ENCODE measurements at regions not wholly inside any gene's neighbourhood (a gene's known extent, or its start where the extent isn't known, plus 50 kb on each side); places are given as distances from the start of the nearest gene placed in this dataset.

GRCh38 chr10:117074621-117075020, 63.4 kb downstream of the VAX1 start:
- TF ChIP-seq CTCF (conservative IDR thresholded peaks at IDR 0.05; ENCODE audit: low read depth, low read length), result no peak
- no peak for TF ChIP-seq MAZ (IDR thresholded peaks at IDR 0.05; ENCODE audit: borderline replicate concordance, low read depth, low read length)
- no peak for TF ChIP-seq POLR2A (IDR thresholded peaks at IDR 0.05; ENCODE audit: low read depth, low read length)
- no peak for TF ChIP-seq RFX5 (IDR thresholded peaks at IDR 0.05; ENCODE audit: low read depth, low read length)
- no peak for TF ChIP-seq SMC3 (IDR thresholded peaks at IDR 0.05; ENCODE audit: low read depth, low read length)
- no peak for TF ChIP-seq RAD21 (IDR thresholded peaks at IDR 0.05; ENCODE audit: low read length)
- no peak for TF ChIP-seq USF2 (IDR thresholded peaks at IDR 0.05; ENCODE audit: low read depth, low read length)
- TF ChIP-seq MXI1 (IDR thresholded peaks at IDR 0.05; ENCODE audit: borderline replicate concordance, low read depth, low read length), result no peak
- TF ChIP-seq FOS (IDR thresholded peaks at IDR 0.05; ENCODE audit: low read depth, low read length), result no peak
- no peak for TF ChIP-seq NFE2L2 (IDR thresholded peaks at IDR 0.05; ENCODE audit: low read depth, low read length)
